WTC11 (cell line): ENCODE measurements at regions not wholly inside any gene's neighbourhood (a gene's known extent, or its start where the extent isn't known, plus 50 kb on each side); places are given as distances from the start of the nearest gene placed in this dataset.

Experiments used
- CREB1 ChIP-seq: sonication (generic); formaldehyde crosslinking; IDR thresholded peaks from 2 replicates; pipeline ENCODE4 v1.8.0; 2023; ENCODE audit warnings: mild to moderate bottlenecking, missing genetic modification reagents
- FOXJ3 ChIP-seq: sonication (generic); formaldehyde crosslinking; IDR thresholded peaks from 2 replicates; pipeline ENCODE4 v1.9.0; 2021; ENCODE audit warnings: missing genetic modification reagents, mild to moderate bottlenecking, borderline replicate concordance
- FOXK1 ChIP-seq: sonication (generic); formaldehyde crosslinking; IDR thresholded peaks from 2 replicates; pipeline ENCODE4 v1.8.0; 2022; ENCODE audit warnings: mild to moderate bottlenecking, moderate library complexity, missing genetic modification reagents
- KAT7 ChIP-seq: sonication (generic); formaldehyde crosslinking; IDR thresholded peaks from 2 replicates; pipeline ENCODE4 v1.8.1; 2023; ENCODE audit warnings: missing genetic modification reagents, mild to moderate bottlenecking, borderline replicate concordance
- NFYB ChIP-seq: sonication (generic); formaldehyde crosslinking; conservative IDR thresholded peaks from 2 replicates; pipeline ENCODE4 v1.8.0; 2022; ENCODE audit warnings: low read depth, missing genetic modification reagents
- SMAD3 ChIP-seq: sonication (generic); formaldehyde crosslinking; IDR thresholded peaks from 2 replicates; pipeline ENCODE4 v1.8.0; 2022; ENCODE audit warnings: missing genetic modification reagents, mild to moderate bottlenecking, borderline replicate concordance
- SMAD4 ChIP-seq: sonication (generic); formaldehyde crosslinking; IDR thresholded peaks from 2 replicates; pipeline ENCODE4 v1.8.0; 2022; ENCODE audit warnings: mild to moderate bottlenecking, missing genetic modification reagents
- TCF7 ChIP-seq: sonication (generic); formaldehyde crosslinking; IDR thresholded peaks from 2 replicates; pipeline ENCODE4 v1.8.0; 2022; ENCODE audit warnings: mild to moderate bottlenecking, low read depth, missing genetic modification reagents, moderate library complexity
- ZNF317 ChIP-seq: sonication (generic); formaldehyde crosslinking; IDR thresholded peaks from 2 replicates; pipeline ENCODE4 v1.8.1; 2023; ENCODE audit warnings: low read depth, mild to moderate bottlenecking, moderate library complexity, missing genetic modification reagents, borderline replicate concordance
- TF ChIP-seq, protein P1 (sequence below): fragments of 200-600 bp; IDR thresholded peaks from 2 replicates; pipeline ENCODE4 v1.8.0; 2022; ENCODE audit warnings: antibody characterized with exemption
- TF ChIP-seq, protein P2 (sequence below): sonication (generic); formaldehyde crosslinking; IDR thresholded peaks from 2 replicates; pipeline ENCODE4 v1.8.0; 2022; ENCODE audit warnings: mild to moderate bottlenecking, missing genetic modification reagents

DNA sequence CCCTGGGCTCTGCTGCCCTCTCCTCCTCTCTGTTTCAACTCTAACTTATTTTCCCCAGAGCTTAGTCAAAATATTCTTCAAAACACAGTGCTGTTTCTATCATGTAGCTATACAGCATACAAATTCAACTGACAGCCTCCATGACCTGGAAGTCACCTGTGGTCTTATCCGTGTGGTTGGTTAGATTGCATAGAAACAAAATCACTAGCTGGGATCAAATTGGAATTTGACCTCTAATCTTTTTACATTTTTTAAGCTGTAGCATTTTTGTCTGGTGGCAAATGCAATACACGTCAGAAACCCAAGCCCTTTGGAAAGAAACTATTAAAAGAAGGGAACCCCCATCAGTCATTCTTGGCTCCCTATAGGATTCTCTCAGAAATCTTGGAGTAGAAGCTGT lies 57.3 kb downstream of the ABCC12 start:
- TF ChIP-seq, protein P1, sequence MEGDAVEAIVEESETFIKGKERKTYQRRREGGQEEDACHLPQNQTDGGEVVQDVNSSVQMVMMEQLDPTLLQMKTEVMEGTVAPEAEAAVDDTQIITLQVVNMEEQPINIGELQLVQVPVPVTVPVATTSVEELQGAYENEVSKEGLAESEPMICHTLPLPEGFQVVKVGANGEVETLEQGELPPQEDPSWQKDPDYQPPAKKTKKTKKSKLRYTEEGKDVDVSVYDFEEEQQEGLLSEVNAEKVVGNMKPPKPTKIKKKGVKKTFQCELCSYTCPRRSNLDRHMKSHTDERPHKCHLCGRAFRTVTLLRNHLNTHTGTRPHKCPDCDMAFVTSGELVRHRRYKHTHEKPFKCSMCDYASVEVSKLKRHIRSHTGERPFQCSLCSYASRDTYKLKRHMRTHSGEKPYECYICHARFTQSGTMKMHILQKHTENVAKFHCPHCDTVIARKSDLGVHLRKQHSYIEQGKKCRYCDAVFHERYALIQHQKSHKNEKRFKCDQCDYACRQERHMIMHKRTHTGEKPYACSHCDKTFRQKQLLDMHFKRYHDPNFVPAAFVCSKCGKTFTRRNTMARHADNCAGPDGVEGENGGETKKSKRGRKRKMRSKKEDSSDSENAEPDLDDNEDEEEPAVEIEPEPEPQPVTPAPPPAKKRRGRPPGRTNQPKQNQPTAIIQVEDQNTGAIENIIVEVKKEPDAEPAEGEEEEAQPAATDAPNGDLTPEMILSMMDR: no peak
- TF ChIP-seq NFYB (CRISPR knock-in tag): no peak
- no peak for TF ChIP-seq FOXK1 (CRISPR knock-in tag)
- TF ChIP-seq, protein P2, sequence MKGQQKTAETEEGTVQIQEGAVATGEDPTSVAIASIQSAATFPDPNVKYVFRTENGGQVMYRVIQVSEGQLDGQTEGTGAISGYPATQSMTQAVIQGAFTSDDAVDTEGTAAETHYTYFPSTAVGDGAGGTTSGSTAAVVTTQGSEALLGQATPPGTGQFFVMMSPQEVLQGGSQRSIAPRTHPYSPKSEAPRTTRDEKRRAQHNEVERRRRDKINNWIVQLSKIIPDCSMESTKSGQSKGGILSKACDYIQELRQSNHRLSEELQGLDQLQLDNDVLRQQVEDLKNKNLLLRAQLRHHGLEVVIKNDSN (CRISPR knock-in tag): no peak
- TF ChIP-seq SMAD3 (CRISPR knock-in tag): no peak
- no peak for TF ChIP-seq KAT7 (CRISPR knock-in tag)
- TF ChIP-seq ZNF317 (CRISPR knock-in tag): no peak
- TF ChIP-seq FOXJ3 (CRISPR knock-in tag): no peak
- TF ChIP-seq SMAD4 (CRISPR knock-in tag): no peak
- TF ChIP-seq CREB1 (CRISPR knock-in tag): no peak
- no peak for TF ChIP-seq TCF7 (CRISPR knock-in tag)
